ENCODE measurements at regions not wholly inside any gene's neighbourhood (a gene's known extent, or its start where the extent isn't known, plus 50 kb on each side); places are given as distances from the start of the nearest gene placed in this dataset.

- Histone ChIP-seq H3K27ac (no peak overlapping the region), H3K9me3 (no peaks in the 10 kb centered on the region), H3K27me3 (no peaks in the 10 kb centered on the region), H3K4me1 (no peaks in the 10 kb centered on the region), H3K4me3 (no peak overlapping the region), H3K36me3 (no peaks in the 10 kb centered on the region)
- no peak for DNase-seq
- intact Hi-C loops (cut with DNase I; ENCODE audit: low total_unique reads) = no loop called here
- TF ChIP-seq, protein P1, sequence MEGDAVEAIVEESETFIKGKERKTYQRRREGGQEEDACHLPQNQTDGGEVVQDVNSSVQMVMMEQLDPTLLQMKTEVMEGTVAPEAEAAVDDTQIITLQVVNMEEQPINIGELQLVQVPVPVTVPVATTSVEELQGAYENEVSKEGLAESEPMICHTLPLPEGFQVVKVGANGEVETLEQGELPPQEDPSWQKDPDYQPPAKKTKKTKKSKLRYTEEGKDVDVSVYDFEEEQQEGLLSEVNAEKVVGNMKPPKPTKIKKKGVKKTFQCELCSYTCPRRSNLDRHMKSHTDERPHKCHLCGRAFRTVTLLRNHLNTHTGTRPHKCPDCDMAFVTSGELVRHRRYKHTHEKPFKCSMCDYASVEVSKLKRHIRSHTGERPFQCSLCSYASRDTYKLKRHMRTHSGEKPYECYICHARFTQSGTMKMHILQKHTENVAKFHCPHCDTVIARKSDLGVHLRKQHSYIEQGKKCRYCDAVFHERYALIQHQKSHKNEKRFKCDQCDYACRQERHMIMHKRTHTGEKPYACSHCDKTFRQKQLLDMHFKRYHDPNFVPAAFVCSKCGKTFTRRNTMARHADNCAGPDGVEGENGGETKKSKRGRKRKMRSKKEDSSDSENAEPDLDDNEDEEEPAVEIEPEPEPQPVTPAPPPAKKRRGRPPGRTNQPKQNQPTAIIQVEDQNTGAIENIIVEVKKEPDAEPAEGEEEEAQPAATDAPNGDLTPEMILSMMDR (IDR thresholded peaks at IDR 0.05) = no peak
Observed at GRCh38 chr1:221563476-221563921, 178.4 kb downstream of the DUSP10 start.

DNA sequence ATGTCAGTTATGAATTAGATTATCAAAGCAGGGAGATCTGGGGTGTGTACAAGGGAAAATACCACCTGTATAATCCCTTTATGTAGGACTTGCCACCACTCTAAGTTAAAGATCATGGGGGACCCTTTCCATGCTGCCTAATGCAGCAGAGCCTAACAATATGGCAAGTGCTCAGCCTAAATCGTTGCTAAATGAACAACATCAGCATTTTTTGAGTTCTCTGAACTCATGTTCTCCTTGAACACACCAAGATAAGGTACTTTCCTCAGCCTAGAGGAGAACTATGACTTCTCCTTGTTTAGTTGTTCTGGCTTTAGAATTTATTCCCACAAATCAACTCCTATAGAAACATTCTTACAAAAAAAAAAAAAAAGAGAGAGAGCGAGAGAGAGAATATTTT, 177.0 kb downstream of the DUSP10 start:
- Histone ChIP-seq H3K4me1 (no peaks in the 10 kb centered on the region), H3K4me3 (no peak overlapping the region), H3K9me3 (no peaks in the 10 kb centered on the region), H3K27me3 (no peaks in the 10 kb centered on the region), H3K27ac (no peak overlapping the region), H3K36me3 (no peaks in the 10 kb centered on the region)
- no peak for DNase-seq
- TF ChIP-seq, protein P1 (IDR thresholded peaks at IDR 0.05) = no peak
- intact Hi-C loops (cut with DNase I; ENCODE audit: low total_unique reads) = no loop called here

DNA sequence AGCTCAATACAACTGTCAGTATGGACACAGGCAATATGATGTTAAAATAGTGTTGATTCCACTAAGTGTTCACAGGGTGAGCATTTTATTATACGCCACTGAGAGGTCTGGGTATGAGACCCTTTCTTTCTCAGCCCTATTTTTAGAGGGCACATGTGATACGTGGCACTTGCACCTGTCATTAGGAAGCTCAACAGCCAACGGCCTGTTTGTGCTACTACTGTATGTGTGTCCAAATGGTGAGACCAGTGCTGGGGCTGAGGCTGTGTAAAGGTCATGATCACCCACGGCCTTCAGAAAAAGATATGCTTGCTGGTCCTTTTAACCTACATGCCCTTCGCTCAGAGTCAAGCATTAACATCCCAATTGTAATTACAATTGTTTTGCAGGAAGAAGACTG, 176.2 kb downstream of the DUSP10 start:
- H3K27me3 ChIP-seq = no peaks in the 10 kb centered on the region
- no peaks in the 10 kb centered on the region for H3K9me3 ChIP-seq
- no peaks in the 10 kb centered on the region for H3K4me1 ChIP-seq
- H3K36me3 ChIP-seq = no peaks in the 10 kb centered on the region
- H3K4me3 ChIP-seq = no peak overlapping the region
- no peak for DNase-seq
- H3K27ac ChIP-seq = no peak overlapping the region
- intact Hi-C loops (cut with DNase I; ENCODE audit: low total_unique reads) = no loop called here
- TF ChIP-seq, protein P1 (IDR thresholded peaks at IDR 0.05) = no peak

DNA sequence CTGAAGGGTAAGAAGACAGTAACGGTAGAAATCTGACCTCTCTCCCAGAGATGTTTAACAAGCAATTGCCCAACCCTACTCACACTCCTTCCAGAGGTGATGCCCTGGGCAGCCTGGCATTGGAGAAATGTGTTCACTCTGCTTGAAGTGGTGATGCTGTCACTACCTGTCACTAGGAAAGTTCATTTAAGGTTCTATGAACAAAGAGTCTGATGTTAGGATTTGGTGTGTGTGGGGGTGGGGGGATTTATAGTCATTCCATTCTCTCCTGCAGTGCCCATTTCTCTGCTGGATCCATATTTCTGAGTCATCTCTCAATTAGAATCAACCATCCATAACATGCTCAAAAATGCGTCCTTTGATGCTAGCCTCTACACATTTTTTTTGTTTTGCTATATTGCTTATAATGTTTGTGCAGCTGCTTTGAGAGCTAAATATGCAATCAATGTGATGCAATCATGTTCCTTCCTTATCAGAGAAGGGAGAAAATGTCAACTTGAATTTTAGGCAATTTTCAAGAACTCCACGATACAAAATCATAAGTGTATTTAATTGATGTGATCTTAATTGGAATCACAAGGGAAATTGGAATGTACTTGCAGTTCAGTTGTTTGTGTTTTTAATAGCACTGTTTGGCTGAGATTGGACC, 173.9 kb downstream of the DUSP10 start:
- intact Hi-C loops (cut with DNase I; ENCODE audit: low total_unique reads) = no loop called here
- TF ChIP-seq, protein P1 (IDR thresholded peaks at IDR 0.05) = no peak
- no peak overlapping the region for H3K27ac ChIP-seq
- H3K9me3 ChIP-seq = no peaks in the 10 kb centered on the region
- no peaks in the 10 kb centered on the region for H3K36me3 ChIP-seq
- H3K27me3 ChIP-seq = no peaks in the 10 kb centered on the region
- H3K4me3 ChIP-seq = no peak overlapping the region
- H3K4me1 ChIP-seq = no peaks in the 10 kb centered on the region
- no peak for DNase-seq

- TF ChIP-seq, protein P1 (IDR thresholded peaks at IDR 0.05) = no peak
- Histone ChIP-seq H3K9me3 (no peaks in the 10 kb centered on the region), H3K27me3 (no peaks in the 10 kb centered on the region), H3K4me3 (no peak overlapping the region), H3K4me1 (no peaks in the 10 kb centered on the region), H3K36me3 (no peaks in the 10 kb centered on the region), H3K27ac (no peak overlapping the region)
- intact Hi-C loops (cut with DNase I; ENCODE audit: low total_unique reads) = no loop called here
- DNase-seq = no peak
Observed at GRCh38 chr1:221573756-221574155, 168.1 kb downstream of the DUSP10 start.

DNA sequence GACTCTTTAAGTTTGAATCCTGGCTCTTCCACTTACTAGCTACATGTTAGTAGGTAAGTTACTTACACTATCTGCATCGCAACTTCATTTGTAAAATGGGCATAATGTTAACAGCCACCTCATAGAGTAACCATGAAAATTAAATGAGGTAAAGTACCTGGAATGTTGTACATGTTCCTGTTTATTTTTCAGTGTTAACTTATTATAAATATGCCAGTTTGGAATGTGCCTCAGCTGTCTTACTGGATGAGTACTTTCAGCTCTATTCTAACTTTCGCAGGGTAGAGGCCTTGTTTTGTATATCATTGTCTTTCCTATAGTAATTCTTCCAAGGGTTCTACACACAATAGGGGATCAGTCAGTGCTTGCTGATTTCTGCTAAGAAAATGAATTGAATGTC, 167.4 kb downstream of the DUSP10 start:
- H3K4me1 ChIP-seq = no peaks in the 10 kb centered on the region
- no peaks in the 10 kb centered on the region for H3K9me3 ChIP-seq
- H3K36me3 ChIP-seq = no peaks in the 10 kb centered on the region
- intact Hi-C loops (cut with DNase I; ENCODE audit: low total_unique reads) = no loop called here
- H3K27me3 ChIP-seq = no peaks in the 10 kb centered on the region
- H3K4me3 ChIP-seq = no peak overlapping the region
- no peak overlapping the region for H3K27ac ChIP-seq
- DNase-seq = no peak
- TF ChIP-seq, protein P1 (IDR thresholded peaks at IDR 0.05) = no peak
